AG09319 (cell line): ENCODE measurements at regions not wholly inside any gene's neighbourhood (a gene's known extent, or its start where the extent isn't known, plus 50 kb on each side); places are given as distances from the start of the nearest gene placed in this dataset.

Experiments
- DNase-seq: peaks from one replicate; pipeline ENCODE4 v3.0.0-alpha.2; 2010; ENCODE audit warnings: low read depth; ENCODE audit errors: extremely low read depth
- TF ChIP-seq, protein P1 (sequence below): IDR thresholded peaks from 2 replicates; pipeline ENCODE4 v1.5.1; 2011; ENCODE audit warnings: low read depth, mild to moderate bottlenecking, inconsistent platforms, low read length, moderate library complexity

DNA sequence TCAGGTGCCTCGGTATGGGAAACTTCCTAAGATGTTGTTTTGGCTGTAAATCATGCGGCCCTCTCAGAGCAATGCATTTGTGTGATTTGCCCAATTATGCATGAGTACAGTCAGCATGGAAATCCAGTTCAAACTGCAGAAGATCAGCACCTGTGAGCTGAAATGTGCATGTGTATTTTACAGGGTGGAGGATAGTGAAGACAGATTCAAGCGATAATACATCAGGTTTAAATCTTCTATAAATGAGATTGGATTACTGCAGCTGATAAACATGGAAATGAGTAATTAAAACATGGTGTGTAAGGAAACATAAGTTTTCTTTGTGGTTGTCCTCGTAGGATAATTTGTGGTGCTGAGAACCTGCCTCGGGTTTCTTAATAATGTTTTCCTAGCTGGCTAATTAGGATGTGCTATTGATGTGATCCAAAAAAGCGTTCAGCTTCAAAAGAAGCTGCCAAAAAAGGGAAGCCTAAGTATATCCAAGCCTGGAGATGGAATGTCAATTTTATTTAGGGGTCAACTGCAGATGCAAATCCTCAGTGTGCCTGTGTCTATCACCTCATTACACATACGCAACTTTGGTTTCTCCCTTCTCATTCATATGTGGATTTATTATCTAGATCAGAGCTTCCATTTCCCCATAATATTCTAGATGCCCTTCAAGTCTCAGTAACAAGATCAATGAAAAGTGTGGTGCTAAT is 117.1 kb upstream of the CCDC28A start:
- no peak for DNase-seq
- TF ChIP-seq, protein P1, sequence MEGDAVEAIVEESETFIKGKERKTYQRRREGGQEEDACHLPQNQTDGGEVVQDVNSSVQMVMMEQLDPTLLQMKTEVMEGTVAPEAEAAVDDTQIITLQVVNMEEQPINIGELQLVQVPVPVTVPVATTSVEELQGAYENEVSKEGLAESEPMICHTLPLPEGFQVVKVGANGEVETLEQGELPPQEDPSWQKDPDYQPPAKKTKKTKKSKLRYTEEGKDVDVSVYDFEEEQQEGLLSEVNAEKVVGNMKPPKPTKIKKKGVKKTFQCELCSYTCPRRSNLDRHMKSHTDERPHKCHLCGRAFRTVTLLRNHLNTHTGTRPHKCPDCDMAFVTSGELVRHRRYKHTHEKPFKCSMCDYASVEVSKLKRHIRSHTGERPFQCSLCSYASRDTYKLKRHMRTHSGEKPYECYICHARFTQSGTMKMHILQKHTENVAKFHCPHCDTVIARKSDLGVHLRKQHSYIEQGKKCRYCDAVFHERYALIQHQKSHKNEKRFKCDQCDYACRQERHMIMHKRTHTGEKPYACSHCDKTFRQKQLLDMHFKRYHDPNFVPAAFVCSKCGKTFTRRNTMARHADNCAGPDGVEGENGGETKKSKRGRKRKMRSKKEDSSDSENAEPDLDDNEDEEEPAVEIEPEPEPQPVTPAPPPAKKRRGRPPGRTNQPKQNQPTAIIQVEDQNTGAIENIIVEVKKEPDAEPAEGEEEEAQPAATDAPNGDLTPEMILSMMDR, result no peak

DNA sequence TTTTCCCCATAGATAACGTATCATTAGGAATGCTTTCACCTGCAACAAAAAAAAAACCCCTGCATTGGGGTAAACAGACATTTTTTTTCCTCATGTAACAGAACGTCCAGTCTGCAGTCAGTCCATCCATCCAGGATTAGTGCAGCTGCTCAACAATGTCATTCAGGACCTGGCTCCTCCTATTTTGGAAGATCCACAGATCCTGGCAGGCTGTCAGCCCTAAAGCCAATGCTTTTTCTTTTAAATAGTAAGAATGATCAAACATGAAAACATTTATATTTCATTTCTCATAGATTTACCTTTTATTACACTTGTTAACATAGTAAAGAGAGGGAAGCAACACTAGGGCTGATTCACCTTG is 116.5 kb upstream of the CCDC28A start:
- TF ChIP-seq, protein P1, result no peak
- no peak for DNase-seq

DNA sequence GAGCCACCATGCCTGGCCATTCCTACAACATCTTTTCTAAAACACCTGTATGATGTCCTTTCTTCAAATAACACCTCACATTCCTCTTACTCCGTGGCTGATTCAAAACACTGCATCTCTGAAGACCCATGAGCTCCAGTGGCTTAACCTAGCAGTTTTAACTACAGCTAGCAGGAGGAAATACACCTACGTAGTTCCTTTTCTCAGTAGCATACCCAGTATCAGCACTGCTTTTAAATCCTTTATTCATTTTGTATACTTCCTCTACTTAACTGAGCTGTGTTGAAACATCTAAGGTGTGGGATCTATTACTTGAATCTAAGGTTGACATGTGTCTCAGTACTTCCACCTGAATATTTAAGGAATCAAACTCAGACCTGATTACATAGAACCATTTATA is 113.6 kb upstream of the CCDC28A start:
- TF ChIP-seq, protein P1, result no peak
- DNase-seq, result no peak

DNA sequence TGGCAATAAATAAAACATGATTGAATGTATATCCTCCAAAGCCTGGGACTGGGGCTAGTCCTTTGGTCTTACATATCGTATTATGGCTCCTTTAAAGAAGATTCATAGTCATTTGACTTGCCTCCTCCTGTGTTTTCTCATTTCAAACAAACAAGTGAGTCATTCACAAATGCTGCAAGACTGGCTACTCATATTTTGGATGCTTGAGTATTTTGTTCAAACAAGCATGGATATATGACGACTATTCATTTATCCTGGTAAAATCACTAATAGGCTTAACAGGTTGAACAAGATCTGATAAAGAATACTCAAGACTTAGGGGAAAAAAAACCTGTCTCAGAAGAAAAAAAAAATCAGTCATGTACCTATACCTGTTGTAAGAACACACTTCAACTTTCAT is 111.1 kb upstream of the CCDC28A start:
- TF ChIP-seq, protein P1, result no peak
- DNase-seq, result no peak

DNA sequence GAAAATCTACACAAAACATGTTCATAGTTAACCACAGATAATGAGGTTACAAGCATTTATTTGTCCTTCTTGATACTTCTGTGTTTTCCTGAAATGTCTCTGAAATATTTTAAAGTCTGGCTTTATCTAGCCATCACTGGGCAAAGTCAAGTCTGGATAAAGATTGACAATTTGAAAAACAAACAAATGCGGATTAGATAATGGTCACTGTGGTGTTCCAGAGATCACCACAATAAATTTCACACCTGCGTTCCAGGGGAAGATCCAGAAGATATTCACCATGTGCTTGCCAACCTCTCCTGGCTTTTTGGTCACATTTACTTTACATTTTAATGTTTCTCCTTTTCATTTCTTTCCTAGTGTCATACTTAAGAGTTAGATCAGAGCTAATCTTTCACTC is 109.7 kb upstream of the CCDC28A start:
- TF ChIP-seq, protein P1, result no peak
- no peak for DNase-seq

DNA sequence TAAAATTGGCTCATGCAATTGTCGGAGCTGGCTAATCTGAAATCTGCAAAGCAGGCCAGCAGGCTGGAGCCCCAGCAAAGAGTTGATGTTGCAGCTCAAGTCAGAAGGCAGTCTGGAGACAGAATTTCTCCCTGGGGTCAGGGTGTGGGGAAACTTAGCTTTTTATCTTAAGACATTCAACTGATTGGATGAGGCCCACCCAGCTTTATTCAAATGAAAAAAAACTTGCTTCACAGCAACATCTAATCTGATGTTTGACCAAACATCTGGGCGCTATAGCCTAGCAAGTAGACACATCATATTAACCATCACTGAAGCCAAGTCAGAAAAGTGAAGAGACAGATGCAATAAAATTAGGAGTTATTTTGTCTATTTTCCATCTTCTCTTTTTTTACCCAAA is 108.8 kb upstream of the CCDC28A start:
- no peak for DNase-seq
- TF ChIP-seq, protein P1, result no peak

DNA sequence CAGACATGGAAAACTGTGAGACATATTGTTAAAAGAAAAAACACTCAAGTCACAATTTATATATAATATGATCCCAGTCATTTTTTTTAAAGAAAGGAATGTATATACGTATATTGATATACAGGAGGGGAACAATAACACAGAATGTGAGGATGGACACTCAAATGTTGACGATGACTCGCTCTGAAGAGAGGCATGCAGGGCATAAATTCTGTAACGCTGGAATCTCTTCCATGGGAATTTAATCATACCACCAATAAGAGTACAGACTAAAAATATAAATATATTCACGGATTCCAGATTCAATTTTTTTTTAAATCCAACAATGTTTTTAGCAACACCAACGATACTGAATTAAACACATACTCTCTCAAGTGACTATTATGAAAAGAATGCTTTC is 106.9 kb upstream of the CCDC28A start:
- TF ChIP-seq, protein P1, result no peak
- no peak for DNase-seq
